ENCODE measurements at regions not wholly inside any gene's neighbourhood (a gene's known extent, or its start where the extent isn't known, plus 50 kb on each side); places are given as distances from the start of the nearest gene placed in this dataset.

DNA sequence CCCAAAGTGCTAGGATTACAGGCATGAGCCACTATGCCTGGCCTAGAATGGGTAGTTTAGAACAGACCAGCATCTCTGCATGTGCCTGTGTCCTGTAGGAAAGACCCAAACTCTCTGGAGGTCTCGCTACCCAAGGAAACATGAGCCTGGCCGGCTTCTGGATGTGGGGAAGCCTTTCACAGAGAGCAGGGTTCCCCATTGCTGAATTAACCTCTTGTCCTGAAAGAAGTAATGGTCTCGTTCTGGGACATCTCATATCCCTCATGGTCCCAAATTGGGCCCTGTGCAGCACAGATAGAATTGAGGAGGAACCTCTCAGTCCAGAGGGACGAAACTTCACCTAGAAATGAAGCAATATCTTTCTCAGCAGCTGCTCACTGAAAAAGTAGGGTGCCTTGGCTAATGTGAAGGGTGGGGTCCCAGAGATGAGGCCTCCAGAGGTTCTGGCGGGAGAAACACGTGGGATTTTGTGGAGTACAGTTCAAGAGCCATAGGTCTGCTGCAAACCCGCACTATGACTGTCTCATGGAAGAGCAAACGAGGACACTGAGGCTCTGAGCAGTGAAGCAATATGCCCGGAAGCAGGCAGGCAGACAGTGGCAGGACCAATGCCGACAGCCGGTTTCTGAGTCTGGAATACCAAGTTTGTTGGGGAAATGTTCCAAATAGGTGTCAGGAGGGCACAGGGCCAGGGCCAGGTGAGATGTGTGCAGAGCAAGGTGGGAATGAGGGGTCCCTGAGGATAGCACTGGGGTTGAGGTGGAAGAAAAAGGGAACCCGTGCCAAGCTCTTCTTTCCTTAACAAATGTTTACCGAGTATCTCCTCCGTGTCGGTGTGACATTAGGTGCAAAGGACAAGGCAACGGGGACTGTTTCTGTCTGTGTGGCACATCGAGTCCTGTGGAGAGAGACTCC lies 121.0 kb upstream of the TWIST2 start:
- H3K9me3 Mint-ChIP-seq (ENCODE audit: low read depth), result peaks cover 2% of the 10 kb centered on the region
- DNase-seq (ENCODE audit: low spot score), result no peak
- H3K27ac Mint-ChIP-seq (ENCODE audit: unreplicated experiment), result no peak overlapping the region
- peaks cover 2% of the 10 kb centered on the region for H3K36me3 Mint-ChIP-seq (ENCODE audit: low read depth)
- peaks cover 16% of the 10 kb centered on the region for H3K27me3 Mint-ChIP-seq (ENCODE audit: low read depth)
- H3K4me3 Mint-ChIP-seq (ENCODE audit: unreplicated experiment), result no peak overlapping the region
- H3K4me1 Mint-ChIP-seq (ENCODE audit: low read depth), result peaks cover 15% of the 10 kb centered on the region
- TF ChIP-seq, protein P1, sequence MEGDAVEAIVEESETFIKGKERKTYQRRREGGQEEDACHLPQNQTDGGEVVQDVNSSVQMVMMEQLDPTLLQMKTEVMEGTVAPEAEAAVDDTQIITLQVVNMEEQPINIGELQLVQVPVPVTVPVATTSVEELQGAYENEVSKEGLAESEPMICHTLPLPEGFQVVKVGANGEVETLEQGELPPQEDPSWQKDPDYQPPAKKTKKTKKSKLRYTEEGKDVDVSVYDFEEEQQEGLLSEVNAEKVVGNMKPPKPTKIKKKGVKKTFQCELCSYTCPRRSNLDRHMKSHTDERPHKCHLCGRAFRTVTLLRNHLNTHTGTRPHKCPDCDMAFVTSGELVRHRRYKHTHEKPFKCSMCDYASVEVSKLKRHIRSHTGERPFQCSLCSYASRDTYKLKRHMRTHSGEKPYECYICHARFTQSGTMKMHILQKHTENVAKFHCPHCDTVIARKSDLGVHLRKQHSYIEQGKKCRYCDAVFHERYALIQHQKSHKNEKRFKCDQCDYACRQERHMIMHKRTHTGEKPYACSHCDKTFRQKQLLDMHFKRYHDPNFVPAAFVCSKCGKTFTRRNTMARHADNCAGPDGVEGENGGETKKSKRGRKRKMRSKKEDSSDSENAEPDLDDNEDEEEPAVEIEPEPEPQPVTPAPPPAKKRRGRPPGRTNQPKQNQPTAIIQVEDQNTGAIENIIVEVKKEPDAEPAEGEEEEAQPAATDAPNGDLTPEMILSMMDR (IDR thresholded peaks at IDR 0.05), result no peak

DNA sequence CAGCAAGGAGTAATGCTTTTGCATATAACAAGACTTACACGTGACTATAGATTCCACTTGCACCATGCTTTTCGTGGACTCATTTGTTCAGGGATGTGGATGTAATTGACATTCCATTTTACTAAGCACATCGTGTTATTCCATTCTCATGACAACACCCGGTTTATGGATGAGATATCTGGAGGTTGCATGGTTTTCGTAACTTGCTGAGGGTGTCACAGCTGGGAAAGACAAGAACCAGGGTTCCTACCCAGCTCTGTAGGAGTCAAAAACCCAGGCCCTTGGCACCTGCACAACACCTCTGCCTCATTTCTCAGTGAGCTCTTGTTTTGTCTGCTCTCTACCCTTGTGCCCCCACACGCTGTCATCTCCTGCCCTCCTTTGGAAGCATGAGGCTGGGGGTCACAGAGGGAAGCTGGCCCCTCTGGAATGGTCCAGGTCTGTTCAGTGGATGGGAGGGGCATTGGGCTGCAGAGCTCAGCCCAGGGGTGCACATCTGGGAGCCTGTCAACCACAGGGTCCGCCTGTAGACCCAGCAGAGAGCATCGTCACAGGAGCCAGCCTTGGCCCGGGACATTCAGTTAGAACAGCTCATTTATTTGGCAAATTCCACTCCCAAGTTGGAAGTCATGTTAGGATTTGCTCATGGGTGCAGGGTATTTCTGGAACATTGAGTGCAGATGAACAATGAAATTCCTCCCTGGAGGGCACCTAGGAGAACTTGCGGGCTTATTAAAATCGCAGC lies 120.1 kb upstream of the TWIST2 start:
- no peak for DNase-seq (ENCODE audit: low spot score)
- Mint-ChIP-seq H3K27me3 (ENCODE audit: low read depth) (peaks cover 19% of the 10 kb centered on the region), H3K4me1 (ENCODE audit: low read depth) (peaks cover 15% of the 10 kb centered on the region), H3K4me3 (ENCODE audit: unreplicated experiment) (no peak overlapping the region), H3K36me3 (ENCODE audit: low read depth) (peaks cover 2% of the 10 kb centered on the region), H3K9me3 (ENCODE audit: low read depth) (no peaks in the 10 kb centered on the region), H3K27ac (ENCODE audit: unreplicated experiment) (no peak overlapping the region)
- TF ChIP-seq, protein P1 (IDR thresholded peaks at IDR 0.05), result no peak

DNA sequence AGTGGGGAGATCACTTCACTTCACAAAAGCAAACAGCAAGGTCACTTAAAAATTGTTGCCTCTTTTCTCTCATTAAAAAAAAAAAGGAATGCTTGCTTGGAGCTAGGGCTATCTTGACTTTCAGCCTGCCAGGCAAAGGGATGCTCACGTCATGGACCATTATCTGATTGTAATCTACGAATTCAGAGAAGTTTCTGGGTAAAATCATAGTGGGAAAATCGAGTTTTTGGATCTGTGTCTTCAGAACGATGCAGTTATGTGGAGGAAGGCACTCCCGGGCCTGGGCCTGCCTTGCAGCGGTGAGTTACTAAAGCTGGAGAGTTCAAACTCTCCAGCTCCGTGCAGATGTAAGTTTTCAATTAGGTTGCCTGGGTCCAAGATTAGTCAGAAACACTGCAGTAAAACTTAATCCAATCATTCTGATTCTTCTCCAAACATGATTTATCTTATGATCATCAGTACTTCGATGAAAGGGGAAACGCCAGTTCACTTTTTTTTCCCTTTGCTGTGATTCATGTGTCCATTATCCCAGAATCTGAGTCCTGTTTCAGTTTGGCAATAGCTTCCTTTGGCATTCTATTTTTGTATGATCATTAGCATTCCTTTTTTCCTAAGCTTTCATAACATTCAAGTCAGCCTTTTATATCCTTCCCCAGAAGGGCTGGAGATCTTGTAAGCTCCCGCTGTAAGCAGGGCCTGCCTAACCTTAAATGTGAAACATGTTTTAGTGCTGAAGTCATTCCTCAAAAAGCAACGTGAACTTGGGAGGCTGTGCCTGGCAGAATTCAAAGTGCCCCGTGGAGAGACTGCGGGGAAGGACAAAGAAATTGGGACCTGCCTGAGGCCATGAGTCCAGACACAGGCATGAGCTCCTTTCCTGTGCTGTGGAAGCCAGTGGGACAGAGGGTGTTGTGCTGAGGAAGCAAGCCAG lies 119.3 kb upstream of the TWIST2 start:
- Mint-ChIP-seq H3K4me1 (ENCODE audit: low read depth) (peaks cover 15% of the 10 kb centered on the region), H3K27me3 (ENCODE audit: low read depth) (peaks cover 22% of the 10 kb centered on the region), H3K4me3 (ENCODE audit: unreplicated experiment) (no peak overlapping the region), H3K36me3 (ENCODE audit: low read depth) (peaks cover 2% of the 10 kb centered on the region), H3K9me3 (ENCODE audit: low read depth) (no peaks in the 10 kb centered on the region), H3K27ac (ENCODE audit: unreplicated experiment) (peak overlapping the region; percentile 84)
- TF ChIP-seq, protein P1 (IDR thresholded peaks at IDR 0.05), result no peak
- DNase-seq (ENCODE audit: low spot score), result no peak

DNA sequence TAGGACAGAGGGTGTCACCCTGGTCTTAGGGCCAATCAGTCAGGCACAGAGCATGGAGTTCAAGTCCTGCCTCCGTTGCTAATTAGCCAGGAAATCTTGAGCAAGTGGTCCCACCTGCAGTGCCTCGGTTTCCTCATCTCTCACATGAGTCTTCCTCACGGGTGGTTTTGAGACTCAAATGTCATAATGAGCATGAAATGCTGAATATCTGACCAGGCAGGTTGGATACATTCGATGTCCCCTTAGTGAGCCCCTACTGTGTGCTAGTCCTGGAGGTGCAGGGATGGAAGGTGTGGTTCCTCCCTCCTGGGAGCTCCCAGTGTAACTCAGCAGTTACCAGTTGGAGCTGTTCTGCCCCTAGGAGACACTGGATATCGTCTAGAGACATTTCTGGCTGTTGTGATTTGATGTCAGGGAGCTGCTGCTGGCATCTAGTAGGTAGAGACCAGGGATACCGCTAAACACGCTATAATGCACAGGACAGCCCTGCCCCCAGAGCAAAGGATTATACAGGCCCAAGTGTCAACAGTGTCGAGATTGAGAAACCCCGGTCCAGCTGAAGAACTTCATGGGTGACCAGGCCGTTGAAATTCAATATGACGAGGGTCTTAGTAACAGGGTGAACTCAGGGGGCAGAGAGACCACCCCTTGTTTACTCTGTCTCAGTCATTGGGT lies 118.5 kb upstream of the TWIST2 start:
- no peak overlapping the region for H3K4me3 Mint-ChIP-seq (ENCODE audit: unreplicated experiment)
- H3K4me1 Mint-ChIP-seq (ENCODE audit: low read depth), result peaks cover 15% of the 10 kb centered on the region
- TF ChIP-seq, protein P1 (IDR thresholded peaks at IDR 0.05), result no peak
- peaks cover 2% of the 10 kb centered on the region for H3K36me3 Mint-ChIP-seq (ENCODE audit: low read depth)
- H3K27ac Mint-ChIP-seq (ENCODE audit: unreplicated experiment), result peak overlapping the region; percentile 84
- no peak for DNase-seq (ENCODE audit: low spot score)
- peaks cover 25% of the 10 kb centered on the region for H3K27me3 Mint-ChIP-seq (ENCODE audit: low read depth)
- no peaks in the 10 kb centered on the region for H3K9me3 Mint-ChIP-seq (ENCODE audit: low read depth)
